Superior temporal gyrus (tissue), 1 donor: ENCODE measurements at regions not wholly inside any gene's neighbourhood (a gene's known extent, or its start where the extent isn't known, plus 50 kb on each side); places are given as distances from the start of the nearest gene placed in this dataset.

Source experiments
- DNase-seq: peaks from one replicate; pipeline ENCODE4 v3.0.0-alpha.2; 2016; ENCODE audit errors: extremely low spot score

DNA sequence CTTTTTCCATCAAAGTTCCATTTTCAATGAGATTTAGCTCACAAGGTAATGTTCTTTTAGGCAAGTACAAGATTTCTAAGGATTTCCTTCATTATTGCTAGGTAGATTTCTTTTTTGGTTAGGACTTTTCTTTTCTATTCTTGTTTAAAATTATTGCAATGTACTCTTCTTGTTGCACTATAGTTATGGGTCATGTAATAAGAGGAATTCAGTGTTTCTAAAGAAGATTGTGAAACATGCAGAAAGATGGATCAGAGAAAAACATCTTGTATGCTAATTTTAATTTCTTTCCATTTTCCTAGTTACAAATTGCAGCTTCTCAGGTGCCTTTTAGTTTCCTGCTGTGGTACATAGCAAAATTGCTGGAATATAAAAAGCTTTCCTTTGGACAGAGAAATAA lies 56.1 kb downstream of the BTG1 start:
- no peak for DNase-seq

- DNase-seq = no peak
These were observed 56.8 kb downstream of the BTG1 start for GRCh38 chr12:92088805-92089204.

DNA sequence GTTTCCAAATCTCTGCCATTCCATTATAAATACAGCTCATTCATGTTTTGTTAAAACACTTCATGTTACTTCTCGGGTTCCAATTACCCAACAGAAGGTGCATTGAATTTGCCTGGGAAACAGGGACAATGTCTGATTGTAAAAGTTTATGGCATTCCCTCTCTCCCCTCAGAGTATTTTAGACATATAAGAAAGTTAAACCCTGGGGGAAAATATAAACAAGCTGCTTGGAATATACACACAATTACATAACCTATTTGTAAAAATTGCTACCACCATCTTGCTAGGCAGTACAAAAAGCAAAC lies 60.0 kb downstream of the BTG1 start:
- no peak for DNase-seq

DNA sequence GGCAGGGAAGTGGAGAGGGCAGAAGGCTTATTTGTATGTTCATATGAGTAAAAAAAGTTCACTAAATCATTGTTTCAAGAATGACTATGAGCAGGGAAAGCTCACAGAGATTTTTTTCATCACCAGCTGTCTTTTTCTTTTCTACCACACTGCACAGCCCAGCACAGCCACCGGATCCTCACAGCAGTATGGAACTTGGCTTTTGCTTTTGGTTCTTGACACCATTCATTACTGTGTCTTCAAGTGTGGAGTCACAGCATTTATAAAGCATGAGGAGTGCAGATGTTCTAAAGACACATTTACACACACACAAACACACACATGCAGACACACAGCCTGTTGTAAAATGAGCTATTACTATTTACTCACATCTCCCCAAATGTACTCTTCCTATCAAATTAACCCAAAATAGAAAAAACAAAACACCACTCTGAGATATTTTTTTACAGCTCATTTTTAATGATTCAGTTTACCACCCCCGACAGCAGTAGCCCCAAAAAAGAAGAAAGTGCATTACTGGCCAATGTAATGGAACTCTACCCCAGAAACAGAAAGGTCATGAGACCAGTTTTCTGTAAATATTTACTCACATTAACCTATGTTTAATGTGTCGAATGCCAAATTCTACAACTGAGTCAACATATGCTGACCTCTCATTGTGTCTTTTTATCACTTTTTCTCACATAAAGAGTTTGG lies 60.5 kb downstream of the BTG1 start:
- DNase-seq = no peak

- DNase-seq = no peak
These were observed 64.7 kb downstream of the BTG1 start for GRCh38 chr12:92080911-92081285.

DNA sequence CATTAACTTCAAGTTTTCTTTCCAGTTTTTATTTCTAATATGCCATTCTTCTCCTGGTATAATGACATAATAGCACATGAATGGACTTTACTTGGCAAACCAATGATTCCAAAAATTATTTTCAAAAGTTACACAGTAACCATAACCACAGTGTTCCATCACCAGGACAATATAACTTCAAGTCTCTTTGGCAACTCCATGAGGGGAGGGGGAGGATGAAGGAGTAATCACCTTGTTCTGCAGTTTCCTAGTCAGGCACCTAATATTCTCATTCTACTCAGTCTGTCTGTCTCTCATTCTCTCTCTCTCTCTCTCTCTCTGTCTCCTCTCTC lies 66.6 kb downstream of the BTG1 start:
- DNase-seq = no peak

DNA sequence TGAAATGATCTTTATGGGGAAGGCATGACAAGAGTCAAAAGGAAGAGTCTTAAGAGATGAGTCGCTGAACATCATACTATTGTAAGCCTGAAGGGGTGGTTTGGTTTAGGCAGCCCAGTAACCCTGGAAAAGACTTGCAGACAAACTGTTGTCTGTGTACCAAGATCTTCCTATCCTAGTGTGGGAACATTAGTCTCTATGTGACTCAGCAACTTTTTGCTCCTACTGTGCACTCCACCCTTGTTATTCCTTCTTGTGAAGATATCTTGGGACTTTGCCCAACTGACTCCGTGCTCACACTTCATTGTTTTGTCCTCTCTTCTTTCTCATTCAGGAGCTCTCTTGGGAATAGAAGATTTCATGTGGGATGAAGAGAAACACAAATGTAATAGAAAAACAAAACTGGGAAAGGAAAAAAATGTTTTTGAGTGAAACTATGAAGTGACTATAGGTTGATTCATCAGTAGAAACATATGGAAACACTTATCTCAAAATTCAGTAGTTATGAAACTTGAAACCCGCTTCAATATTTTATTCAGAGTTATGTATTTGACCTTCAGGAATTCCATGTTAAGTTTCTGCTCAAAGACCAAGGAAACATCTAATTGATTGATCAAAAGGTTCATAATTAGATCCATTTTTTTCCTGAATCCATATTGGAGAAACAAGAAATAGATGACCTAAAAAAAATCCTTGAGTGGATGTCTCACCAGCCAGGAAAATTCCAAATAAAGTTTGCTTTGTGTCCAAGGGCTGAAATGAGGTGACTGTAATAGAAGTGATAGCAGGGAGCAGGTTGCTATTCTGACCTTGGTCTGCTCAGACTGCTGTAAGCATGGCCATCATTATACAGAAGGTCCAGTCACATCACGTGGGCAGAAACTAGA lies 67.2 kb downstream of the BTG1 start:
- DNase-seq = no peak

- no peak for DNase-seq
These were observed 68.1 kb downstream of the BTG1 start for GRCh38 chr12:92077530-92077929.

DNA sequence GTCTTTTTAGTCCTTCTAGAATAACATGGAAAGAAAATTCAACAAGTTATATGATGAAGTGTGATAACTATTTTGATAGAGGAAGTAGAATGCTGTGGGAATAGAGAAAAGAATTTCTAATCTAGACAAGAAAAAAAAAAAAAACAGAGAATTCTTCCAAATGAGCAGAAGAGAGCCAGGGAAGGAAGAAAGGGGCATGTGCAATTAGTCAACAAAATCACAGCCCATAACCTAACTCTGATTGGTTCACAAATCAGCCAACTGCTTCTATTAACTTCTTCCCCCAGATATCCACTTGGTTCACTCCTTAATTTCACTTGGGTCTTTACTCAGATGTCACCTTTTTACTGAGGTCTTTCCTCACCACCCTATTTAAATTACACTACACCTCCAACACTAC lies 69.5 kb downstream of the BTG1 start:
- no peak for DNase-seq

GRCh38 chr12:92075425-92075914 lies 70.2 kb downstream of the BTG1 start:
- no peak for DNase-seq

- DNase-seq = no peak
These were observed 70.8 kb downstream of the BTG1 start for GRCh38 chr12:92074889-92075288.

- DNase-seq = no peak
These were observed 72.6 kb downstream of the BTG1 start for GRCh38 chr12:92073094-92073493.

- no peak for DNase-seq
These were observed 73.5 kb downstream of the BTG1 start for GRCh38 chr12:92072112-92072511.

DNA sequence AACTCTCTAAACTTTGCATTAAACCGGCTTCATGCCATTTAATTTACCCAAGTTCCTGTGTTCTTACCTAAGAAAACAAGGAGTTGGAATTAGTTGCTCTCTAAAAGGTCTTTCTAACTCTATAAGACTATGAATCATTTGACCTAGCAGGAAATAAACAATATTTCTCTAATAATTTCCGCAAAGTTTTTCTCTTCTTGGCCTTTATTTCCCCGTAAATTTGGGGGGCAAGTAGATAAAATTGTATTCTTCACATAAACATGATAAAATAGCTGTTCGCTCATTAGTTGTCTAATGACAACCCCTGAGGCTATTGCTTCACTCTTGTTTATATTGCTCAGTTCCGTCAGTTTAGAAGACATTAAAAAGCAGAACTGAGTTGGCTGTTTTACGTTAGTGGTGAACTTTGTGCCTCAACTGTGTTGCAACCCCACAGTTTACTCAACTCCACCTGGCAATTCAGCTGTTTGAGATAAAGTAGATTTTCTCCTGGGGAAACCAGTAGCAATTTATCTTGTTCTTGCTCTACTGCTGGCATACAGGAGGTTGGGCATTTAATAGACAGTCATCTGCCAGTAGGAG lies 74.7 kb downstream of the BTG1 start:
- no peak for DNase-seq

GRCh38 chr12:92070054-92070863 lies 75.4 kb downstream of the BTG1 start:
- DNase-seq = no peak

DNA sequence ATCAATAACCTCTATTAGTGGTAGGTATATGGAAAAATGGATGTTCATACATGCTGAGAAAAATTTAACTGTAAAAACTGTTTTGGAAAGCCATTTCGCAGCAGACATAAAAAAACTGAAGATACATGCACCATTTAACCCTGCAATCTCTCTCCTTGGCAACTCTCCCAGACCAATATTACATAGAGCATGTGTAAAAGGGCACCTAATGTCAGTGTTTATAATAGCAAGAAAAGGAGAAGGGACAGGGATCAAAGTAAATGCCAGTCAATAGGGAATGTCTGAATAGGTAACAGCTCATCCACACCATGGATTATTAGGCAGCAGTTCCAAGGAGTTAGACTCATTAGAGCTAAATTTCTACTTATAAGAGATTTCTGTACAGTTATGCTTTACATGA lies 77.2 kb downstream of the BTG1 start:
- DNase-seq = no peak

- no peak for DNase-seq
These were observed 80.0 kb downstream of the BTG1 start for GRCh38 chr12:92065639-92066038.

- DNase-seq = peak; percentile 68
These were observed 80.6 kb downstream of the BTG1 start for GRCh38 chr12:92065018-92065499.

- peak; percentile 71 for DNase-seq
These were observed 81.2 kb downstream of the BTG1 start for GRCh38 chr12:92064422-92064821.

GRCh38 chr12:92063641-92064040 lies 82.0 kb downstream of the BTG1 start:
- DNase-seq = no peak

DNA sequence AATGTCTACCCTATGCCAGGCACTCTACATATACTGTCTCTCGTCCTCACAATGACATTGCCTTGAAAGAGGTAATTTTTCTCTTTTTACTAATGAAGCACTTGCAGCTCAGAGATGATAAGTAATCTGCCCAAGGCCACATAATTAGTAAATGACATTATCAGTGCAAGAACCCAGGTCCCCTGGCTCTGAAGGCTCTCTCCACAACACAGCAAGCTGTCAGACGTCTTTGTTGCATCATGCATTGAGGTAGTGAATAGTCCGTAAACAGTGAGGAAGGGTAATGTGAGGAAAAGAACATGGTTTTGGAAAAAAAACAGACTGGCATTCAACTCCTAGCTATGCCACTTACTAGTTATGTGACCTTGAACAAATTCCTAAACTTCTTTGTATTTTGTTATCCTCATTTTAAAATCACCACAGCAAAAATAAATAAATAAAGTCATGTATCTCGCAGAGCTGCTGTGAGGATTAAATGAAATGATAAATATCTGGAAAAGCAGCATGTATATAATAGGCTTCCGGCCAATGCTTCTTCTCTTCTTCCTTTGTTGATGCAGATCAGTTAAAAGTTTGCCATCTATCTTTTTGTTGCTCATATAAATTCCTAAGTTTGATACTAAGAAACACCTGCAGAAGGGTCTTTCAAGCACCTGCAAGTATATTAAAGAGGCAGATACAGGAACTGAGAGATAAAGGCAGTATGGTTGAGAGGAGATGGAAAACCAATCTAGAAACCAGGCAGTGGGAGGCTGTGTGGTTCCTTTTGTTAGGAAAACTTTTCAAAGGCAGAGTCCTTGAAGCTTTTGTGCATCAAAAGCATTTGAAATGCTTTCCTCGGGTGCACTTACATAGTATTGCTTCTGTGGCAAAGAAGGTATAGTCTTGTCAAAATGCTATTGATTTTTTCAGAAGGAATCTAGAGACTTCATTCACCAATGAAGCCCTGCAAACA lies 82.8 kb downstream of the BTG1 start:
- no peak for DNase-seq
